Liver (tissue), 8 donors: ENCODE measurements at regions not wholly inside any gene's neighbourhood (a gene's known extent, or its start where the extent isn't known, plus 50 kb on each side); places are given as distances from the start of the nearest gene placed in this dataset.

ENCODE experiments used
- DNase-seq: peaks from one replicate; pipeline ENCODE4 v3.0.0-alpha.2; 2017; ENCODE audit warnings: low spot score
- H3K27ac ChIP-seq, 2 donors: one replicate each; pipeline ENCODE4 v1.7.0; 2013; ENCODE audit warnings: inconsistent platforms in 2 of 2, low read length in 2 of 2, control low read depth in 1 of 2, low read depth in 1 of 2, mild to moderate bottlenecking in 1 of 2
- H3K27me3 ChIP-seq, 4 donors: one replicate each; pipeline versions ENCODE4 v1.6.1 to v1.7.0; 2013; ENCODE audit warnings: low read length in 3 of 4, inconsistent platforms in 1 of 4, mild to moderate bottlenecking in 1 of 4, moderate library complexity in 1 of 4; ENCODE audit not compliant: control insufficient read depth in 4 of 4, insufficient read depth in 4 of 4
- H3K36me3 ChIP-seq, 4 donors: one replicate each; pipeline versions ENCODE4 v1.6.1 to v1.7.0; 2013; ENCODE audit warnings: low read length in 3 of 4, mild to moderate bottlenecking in 3 of 4, low read depth in 1 of 4, moderate library complexity in 1 of 4; ENCODE audit not compliant: control insufficient read depth in 4 of 4, insufficient read depth in 3 of 4
- H3K4me1 ChIP-seq, 4 donors: one replicate each; pipeline versions ENCODE4 v1.6.1 to v1.7.0; 2013; ENCODE audit warnings: low read length in 3 of 4, mild to moderate bottlenecking in 3 of 4, moderate library complexity in 1 of 4; ENCODE audit not compliant: control insufficient read depth in 4 of 4, insufficient read depth in 4 of 4
- H3K4me3 ChIP-seq, 3 donors: one replicate each; pipeline versions ENCODE4 v1.6.1 to v1.7.0; 2013; ENCODE audit warnings: low read length in 3 of 3, control low read depth in 1 of 3, low read depth in 1 of 3, mild to moderate bottlenecking in 1 of 3
- H3K9ac ChIP-seq, 2 donors: one replicate each; pipeline ENCODE4 v1.7.0; 2013; ENCODE audit warnings: low read length in 2 of 2, mild to moderate bottlenecking in 2 of 2, moderate library complexity in 2 of 2, control low read depth in 1 of 2, low read depth in 1 of 2
- H3K9me3 ChIP-seq, 4 donors: one replicate each; pipeline versions ENCODE4 v1.6.1 to v1.7.0; 2013; ENCODE audit warnings: low read length in 3 of 4; ENCODE audit not compliant: control insufficient read depth in 4 of 4
- CTCF ChIP-seq: fragments of 150-350 bp; IDR thresholded peaks from 2 replicates; pipeline ENCODE4 v1.5.1; 2017; ENCODE audit warnings: improper control_type of control experiment, low read depth, low read length; ENCODE audit not compliant: missing input control
- FOXA1 ChIP-seq: IDR thresholded peaks from 2 replicates; pipeline ENCODE4 v1.6.1; 2016; ENCODE audit warnings: antibody characterized with exemption
- FOXA2 ChIP-seq: IDR thresholded peaks from 2 replicates; pipeline ENCODE4 v1.6.1; 2016; ENCODE audit warnings: antibody characterized with exemption
- GABPA ChIP-seq, 2 donors: IDR thresholded peaks in 1 of 2; conservative IDR thresholded peaks in 1 of 2; 2 replicates each; pipeline ENCODE4 v1.6.1; 2016; ENCODE audit warnings: antibody characterized with exemption in 2 of 2, mild to moderate bottlenecking in 1 of 2, moderate library complexity in 1 of 2
- HNF4A ChIP-seq, 2 donors: conservative IDR thresholded peaks; 2 replicates each; pipeline ENCODE4 v1.6.1; 2016; ENCODE audit warnings: antibody characterized with exemption in 2 of 2, mild to moderate bottlenecking in 2 of 2
- HNF4G ChIP-seq: IDR thresholded peaks from 2 replicates; pipeline ENCODE4 v1.6.1; 2016; ENCODE audit warnings: antibody characterized with exemption
- JUND ChIP-seq, 2 donors: IDR thresholded peaks; 2 replicates each; pipeline ENCODE4 v1.6.1; 2016; ENCODE audit warnings: antibody characterized with exemption in 2 of 2
- MAX ChIP-seq: IDR thresholded peaks from 2 replicates; pipeline ENCODE4 v1.6.1; 2016; ENCODE audit warnings: antibody characterized with exemption
- NR2F2 ChIP-seq: IDR thresholded peaks from 2 replicates; pipeline ENCODE4 v1.6.1; 2016; ENCODE audit warnings: antibody characterized with exemption
- RAD21 ChIP-seq, 2 donors: IDR thresholded peaks; 2 replicates each; pipeline ENCODE4 v1.6.1; 2016; ENCODE audit warnings: antibody characterized with exemption in 2 of 2, mild to moderate bottlenecking in 2 of 2
- REST ChIP-seq: IDR thresholded peaks from 2 replicates; pipeline ENCODE4 v1.6.1; 2016; ENCODE audit warnings: antibody characterized with exemption, mild to moderate bottlenecking
- RXRA ChIP-seq, 2 donors: IDR thresholded peaks; 2 replicates each; pipeline ENCODE4 v1.6.1; 2017 to 2018; ENCODE audit warnings: antibody characterized with exemption in 2 of 2, mild to moderate bottlenecking in 1 of 2
- SP1 ChIP-seq: IDR thresholded peaks from 2 replicates; pipeline ENCODE4 v1.6.1; 2018; ENCODE audit warnings: antibody characterized with exemption, mild to moderate bottlenecking
- YY1 ChIP-seq: IDR thresholded peaks from 2 replicates; pipeline ENCODE4 v1.6.1; 2016; ENCODE audit warnings: antibody characterized with exemption, mild to moderate bottlenecking
- ZBTB33 ChIP-seq: IDR thresholded peaks from 2 replicates; pipeline ENCODE4 v1.6.1; 2016; ENCODE audit warnings: antibody characterized with exemption
- WGBS: extraction: QIAGEN DNeasy Blood & Tissue Kit; methylation state at CpG from one replicate; pipeline ENCODE4 v1.1.7; 2013; 5-methylcytosine and 5-hydroxymethylcytosine counted together
- donor health status: healthy.
- donor health status: healthy.
- donor health status: healthy.
- donor health status: healthy.
- donor health status: healthy.

GRCh38 chr16:54455030-54455725 lies 168.6 kb upstream of the IRX3 start (continued):
- no peak for TF ChIP-seq CTCF

GRCh38 chr16:54454616-54455015 lies 168.0 kb upstream of the IRX3 start:
- no peak for DNase-seq
- Histone ChIP-seq H3K9me3 (no peaks in the 10 kb centered on the region), H3K36me3 (no peaks in the 10 kb centered on the region), H3K4me1 (peaks cover 0 to 7% (median 2%) of the 10 kb centered on the region in 4 donors), H3K27me3 (no peaks in the 10 kb centered on the region), H3K4me3 (no peak overlapping the region), H3K27ac (no peak overlapping the region), H3K9ac (no peak overlapping the region)
- TF ChIP-seq MAX, result no peak
- no peak for TF ChIP-seq HNF4G
- no peak for TF ChIP-seq ZBTB33
- no peak for TF ChIP-seq CTCF
- no peak for TF ChIP-seq REST
- no peak for TF ChIP-seq YY1
- WGBS, result 88% methylated on average over 8 of the region's 8 CpGs

GRCh38 chr16:54453871-54454270 lies 167.3 kb upstream of the IRX3 start:
- no peak overlapping the region for H3K9ac ChIP-seq
- no peak for DNase-seq
- H3K27me3 ChIP-seq, result no peaks in the 10 kb centered on the region
- no peaks in the 10 kb centered on the region for H3K36me3 ChIP-seq
- WGBS, result 96% methylated on average over 2 of the region's 2 CpGs
- no peak overlapping the region for H3K27ac ChIP-seq
- H3K9me3 ChIP-seq, result no peaks in the 10 kb centered on the region
- no peak overlapping the region for H3K4me3 ChIP-seq
- no peaks in the 10 kb centered on the region for H3K4me1 ChIP-seq
- TF ChIP-seq NR2F2 (no peak), FOXA2 (no peak), JUND (IDR thresholded peaks at IDR 0.05) (no peak), YY1 (no peak), RAD21 (IDR thresholded peaks at IDR 0.05) (no peak), MAX (no peak), FOXA1 (no peak), ZBTB33 (no peak), RXRA (IDR thresholded peaks at IDR 0.05) (no peak), HNF4A (conservative IDR thresholded peaks at IDR 0.05) (no peak), GABPA (IDR thresholded peaks at IDR 0.05 in 1 of 2, conservative IDR thresholded peaks at IDR 0.05 in 1 of 2) (no peak), HNF4G (no peak), SP1 (no peak)
